ENCODE measurements at regions not wholly inside any gene's neighbourhood (a gene's known extent, or its start where the extent isn't known, plus 50 kb on each side); places are given as distances from the start of the nearest gene placed in this dataset.

GRCh38 chr5:8598356-8598755 is 729.4 kb downstream of the MTRR start:
- H3K27ac Mint-ChIP-seq (ENCODE audit: low read depth): no peak overlapping the region
- no peak overlapping the region for H3K4me3 Mint-ChIP-seq
- no peaks in the 10 kb centered on the region for H3K4me1 Mint-ChIP-seq
- no peaks in the 10 kb centered on the region for H3K27me3 Mint-ChIP-seq
- ATAC-seq (replicated peaks; ENCODE audit: extremely low read depth, poor library complexity, severe bottlenecking) (no peak), DNase-seq (ENCODE audit: low spot score in 2 of 2) (no peak)
- peaks cover 22% of the 10 kb centered on the region for H3K9me3 Mint-ChIP-seq
- peaks cover 2% of the 10 kb centered on the region for H3K36me3 Mint-ChIP-seq (ENCODE audit: insufficient read depth)

- Mint-ChIP-seq H3K27me3 (no peaks in the 10 kb centered on the region), H3K36me3 (ENCODE audit: insufficient read depth) (peaks cover 2% of the 10 kb centered on the region), H3K9me3 (peaks cover 22% of the 10 kb centered on the region), H3K27ac (ENCODE audit: low read depth) (no peak overlapping the region), H3K4me1 (no peaks in the 10 kb centered on the region), H3K4me3 (no peak overlapping the region)
- ATAC-seq (replicated peaks; ENCODE audit: extremely low read depth, poor library complexity, severe bottlenecking) (no peak), DNase-seq (ENCODE audit: low spot score in 2 of 2) (no peak)
Observed at GRCh38 chr5:8598996-8599395, 730.0 kb downstream of the MTRR start.

GRCh38 chr5:8600843-8601242 is 731.9 kb downstream of the MTRR start:
- no peaks in the 10 kb centered on the region for H3K4me1 Mint-ChIP-seq
- peaks cover 2% of the 10 kb centered on the region for H3K36me3 Mint-ChIP-seq (ENCODE audit: insufficient read depth)
- H3K27me3 Mint-ChIP-seq: no peaks in the 10 kb centered on the region
- no peak overlapping the region for H3K27ac Mint-ChIP-seq (ENCODE audit: low read depth)
- no peak for ATAC-seq (replicated peaks; ENCODE audit: extremely low read depth, poor library complexity, severe bottlenecking)
- peaks cover 19% of the 10 kb centered on the region for H3K9me3 Mint-ChIP-seq
- no peak overlapping the region for H3K4me3 Mint-ChIP-seq
- DNase-seq (ENCODE audit: low spot score in 2 of 2): no peak

DNA sequence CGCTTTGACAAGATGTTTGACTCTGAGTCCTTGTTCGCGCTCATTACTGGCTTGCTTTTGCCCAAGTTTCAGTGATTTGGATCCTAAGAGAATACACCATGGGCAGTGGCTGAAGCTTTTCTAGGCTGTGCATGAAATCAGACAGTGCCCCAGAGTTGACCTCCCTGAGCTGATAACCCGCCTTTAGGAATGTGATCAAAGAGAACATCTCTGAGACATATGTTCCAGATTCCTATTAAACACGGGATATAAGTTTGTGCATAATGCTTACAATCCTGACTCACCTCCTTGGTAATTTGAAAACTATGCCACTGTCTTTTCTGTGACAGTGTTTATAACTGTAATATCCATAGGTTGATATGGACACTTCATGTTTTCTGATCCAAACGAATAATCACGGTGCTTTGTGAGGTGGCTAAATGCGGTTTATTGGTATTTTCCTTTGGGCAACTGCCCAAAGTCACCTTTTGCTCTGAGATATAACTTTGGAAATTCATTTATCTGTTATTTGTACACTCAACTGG is 732.9 kb downstream of the MTRR start:
- no peaks in the 10 kb centered on the region for H3K27me3 Mint-ChIP-seq
- DNase-seq (ENCODE audit: low spot score in 2 of 2): no peak
- H3K9me3 Mint-ChIP-seq: peaks cover 13% of the 10 kb centered on the region
- no peak overlapping the region for H3K4me3 Mint-ChIP-seq
- H3K27ac Mint-ChIP-seq (ENCODE audit: low read depth): no peak overlapping the region
- peaks cover 2% of the 10 kb centered on the region for H3K36me3 Mint-ChIP-seq (ENCODE audit: insufficient read depth)
- ATAC-seq (replicated peaks; ENCODE audit: extremely low read depth, poor library complexity, severe bottlenecking): no peak
- no peaks in the 10 kb centered on the region for H3K4me1 Mint-ChIP-seq

DNA sequence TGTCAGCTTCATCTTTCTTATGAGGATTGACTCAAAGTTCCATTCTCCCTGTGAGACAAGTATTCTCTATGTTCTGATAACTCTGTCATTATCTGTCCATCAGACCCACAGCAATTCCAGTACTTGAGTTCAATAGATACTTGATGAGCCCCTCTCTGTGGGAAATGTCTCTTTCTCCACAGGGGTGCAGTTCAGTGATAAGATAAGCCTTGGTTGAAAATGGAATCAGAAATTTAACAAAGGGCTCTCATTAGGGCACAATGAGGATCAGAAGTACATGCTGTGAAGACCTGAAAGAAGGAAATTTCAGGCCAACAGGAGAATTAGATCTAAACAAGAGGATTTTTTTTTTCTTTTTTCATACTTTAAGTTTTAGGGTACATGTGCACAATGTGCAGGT is 737.3 kb downstream of the MTRR start:
- Mint-ChIP-seq H3K27ac (ENCODE audit: low read depth) (no peak overlapping the region), H3K4me3 (no peak overlapping the region), H3K27me3 (no peaks in the 10 kb centered on the region), H3K4me1 (no peaks in the 10 kb centered on the region), H3K36me3 (ENCODE audit: insufficient read depth) (no peaks in the 10 kb centered on the region), H3K9me3 (no peaks in the 10 kb centered on the region)
- no peak for ATAC-seq (replicated peaks; ENCODE audit: extremely low read depth, poor library complexity, severe bottlenecking)
- no peak for DNase-seq (ENCODE audit: low spot score in 2 of 2)

DNA sequence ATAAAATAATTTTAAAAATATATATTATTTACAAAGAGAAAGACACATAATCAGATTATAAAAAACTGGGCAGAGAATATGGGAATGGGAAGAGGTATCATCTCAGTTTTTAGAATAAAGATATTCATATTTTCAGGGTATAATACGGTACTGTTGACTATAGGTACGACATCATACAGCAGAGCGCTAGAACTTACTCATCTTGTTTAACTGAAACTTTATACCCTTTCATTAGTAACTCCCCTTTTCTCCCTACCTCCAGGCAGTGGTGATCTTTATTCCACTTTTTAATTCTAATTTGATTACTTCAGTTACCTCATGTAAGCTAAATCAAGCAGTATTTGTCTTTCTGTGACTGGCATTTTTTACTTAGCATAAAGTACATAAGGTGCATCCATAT is 742.1 kb downstream of the MTRR start:
- H3K36me3 Mint-ChIP-seq (ENCODE audit: insufficient read depth): no peaks in the 10 kb centered on the region
- H3K9me3 Mint-ChIP-seq: peaks cover 17% of the 10 kb centered on the region
- no peak for DNase-seq (ENCODE audit: low spot score in 2 of 2)
- H3K4me3 Mint-ChIP-seq: no peak overlapping the region
- no peaks in the 10 kb centered on the region for H3K4me1 Mint-ChIP-seq
- H3K27me3 Mint-ChIP-seq: no peaks in the 10 kb centered on the region
- no peak overlapping the region for H3K27ac Mint-ChIP-seq (ENCODE audit: low read depth)
- ATAC-seq (replicated peaks; ENCODE audit: extremely low read depth, poor library complexity, severe bottlenecking): no peak

GRCh38 chr5:8613078-8613685 is 744.2 kb downstream of the MTRR start:
- Mint-ChIP-seq H3K36me3 (ENCODE audit: insufficient read depth) (no peaks in the 10 kb centered on the region), H3K4me1 (no peaks in the 10 kb centered on the region), H3K27me3 (no peaks in the 10 kb centered on the region), H3K4me3 (no peak overlapping the region), H3K27ac (ENCODE audit: low read depth) (no peak overlapping the region), H3K9me3 (peaks cover 17% of the 10 kb centered on the region)
- ATAC-seq (replicated peaks; ENCODE audit: extremely low read depth, poor library complexity, severe bottlenecking): no peak
- no peak for DNase-seq (ENCODE audit: low spot score in 2 of 2)

DNA sequence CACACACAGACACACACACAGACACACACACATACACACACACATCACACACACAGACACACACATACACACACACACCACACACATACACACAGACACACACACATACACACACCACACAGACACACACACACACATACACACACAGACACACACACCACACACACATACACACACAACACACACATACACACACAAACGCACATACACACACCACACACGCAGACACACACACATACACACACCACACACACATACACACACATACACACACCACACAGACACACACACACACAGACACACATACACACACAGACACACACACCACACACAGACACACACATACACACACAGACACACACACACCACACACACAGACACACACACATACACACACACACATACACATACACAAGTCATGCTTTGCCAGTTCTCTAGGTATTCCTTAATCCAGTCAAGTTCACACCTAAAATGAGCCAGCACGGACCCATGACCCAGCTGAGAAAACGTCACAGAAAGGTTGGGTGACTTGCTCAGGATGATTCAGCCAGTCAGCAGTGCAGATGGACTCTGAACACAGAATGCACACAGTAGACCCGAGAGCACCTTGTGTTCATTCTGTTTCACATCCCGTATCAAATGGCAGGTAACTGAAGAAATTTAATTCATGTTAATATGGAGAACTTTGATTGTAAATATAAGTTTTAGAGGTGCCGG is 746.4 kb downstream of the MTRR start:
- H3K36me3 Mint-ChIP-seq (ENCODE audit: insufficient read depth): no peaks in the 10 kb centered on the region
- no peaks in the 10 kb centered on the region for H3K27me3 Mint-ChIP-seq
- DNase-seq (ENCODE audit: low spot score in 2 of 2): no peak
- no peaks in the 10 kb centered on the region for H3K4me1 Mint-ChIP-seq
- H3K27ac Mint-ChIP-seq (ENCODE audit: low read depth): no peak overlapping the region
- peaks cover 17% of the 10 kb centered on the region for H3K9me3 Mint-ChIP-seq
- ATAC-seq (replicated peaks; ENCODE audit: extremely low read depth, poor library complexity, severe bottlenecking): no peak
- no peak overlapping the region for H3K4me3 Mint-ChIP-seq

GRCh38 chr5:8628521-8628920 is 759.6 kb downstream of the MTRR start:
- no peaks in the 10 kb centered on the region for H3K27me3 Mint-ChIP-seq
- DNase-seq (ENCODE audit: low spot score in 2 of 2) (no peak), ATAC-seq (replicated peaks; ENCODE audit: extremely low read depth, poor library complexity, severe bottlenecking) (no peak)
- no peak overlapping the region for H3K4me3 Mint-ChIP-seq
- H3K36me3 Mint-ChIP-seq (ENCODE audit: insufficient read depth): no peaks in the 10 kb centered on the region
- no peak overlapping the region for H3K27ac Mint-ChIP-seq (ENCODE audit: low read depth)
- H3K4me1 Mint-ChIP-seq: no peaks in the 10 kb centered on the region
- H3K9me3 Mint-ChIP-seq: peaks cover 31% of the 10 kb centered on the region

- ATAC-seq (replicated peaks; ENCODE audit: extremely low read depth, poor library complexity, severe bottlenecking) (no peak), DNase-seq (ENCODE audit: low spot score in 2 of 2) (no peak)
- H3K27ac Mint-ChIP-seq (ENCODE audit: low read depth): no peak overlapping the region
- H3K4me1 Mint-ChIP-seq: no peaks in the 10 kb centered on the region
- peaks cover 20% of the 10 kb centered on the region for H3K9me3 Mint-ChIP-seq
- H3K36me3 Mint-ChIP-seq (ENCODE audit: insufficient read depth): no peaks in the 10 kb centered on the region
- H3K4me3 Mint-ChIP-seq: no peak overlapping the region
- no peaks in the 10 kb centered on the region for H3K27me3 Mint-ChIP-seq
Observed at GRCh38 chr5:8633259-8633658, 764.3 kb downstream of the MTRR start.

GRCh38 chr5:8633696-8634095 is 764.7 kb downstream of the MTRR start:
- Mint-ChIP-seq H3K4me3 (no peak overlapping the region), H3K36me3 (ENCODE audit: insufficient read depth) (no peaks in the 10 kb centered on the region), H3K9me3 (peaks cover 20% of the 10 kb centered on the region), H3K4me1 (no peaks in the 10 kb centered on the region), H3K27me3 (no peaks in the 10 kb centered on the region), H3K27ac (ENCODE audit: low read depth) (no peak overlapping the region)
- no peak for DNase-seq (ENCODE audit: low spot score in 2 of 2)
- ATAC-seq (replicated peaks; ENCODE audit: extremely low read depth, poor library complexity, severe bottlenecking): no peak

DNA sequence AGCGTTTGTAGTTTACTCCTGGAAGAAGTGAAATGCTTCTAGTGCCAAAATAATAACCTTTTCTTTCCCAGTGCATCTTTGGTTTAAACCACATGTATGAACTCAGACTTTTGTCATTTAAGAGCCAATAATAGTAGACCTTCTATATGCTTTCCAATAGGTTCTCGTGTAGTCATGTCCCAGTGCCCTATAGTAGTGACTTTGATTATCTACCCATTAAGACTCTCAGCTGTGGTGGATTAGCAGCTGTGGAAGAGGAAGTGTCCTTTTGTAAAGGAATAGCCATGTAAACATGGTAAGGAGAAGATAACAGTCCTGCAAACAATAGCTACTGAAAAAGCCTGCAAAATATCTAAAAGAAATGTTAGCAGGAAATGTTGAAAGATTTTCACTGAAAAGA is 765.3 kb downstream of the MTRR start:
- Mint-ChIP-seq H3K36me3 (ENCODE audit: insufficient read depth) (no peaks in the 10 kb centered on the region), H3K4me1 (no peaks in the 10 kb centered on the region), H3K4me3 (no peak overlapping the region), H3K27me3 (no peaks in the 10 kb centered on the region), H3K9me3 (peaks cover 20% of the 10 kb centered on the region), H3K27ac (ENCODE audit: low read depth) (no peak overlapping the region)
- no peak for DNase-seq (ENCODE audit: low spot score in 2 of 2)
- no peak for ATAC-seq (replicated peaks; ENCODE audit: extremely low read depth, poor library complexity, severe bottlenecking)

DNA sequence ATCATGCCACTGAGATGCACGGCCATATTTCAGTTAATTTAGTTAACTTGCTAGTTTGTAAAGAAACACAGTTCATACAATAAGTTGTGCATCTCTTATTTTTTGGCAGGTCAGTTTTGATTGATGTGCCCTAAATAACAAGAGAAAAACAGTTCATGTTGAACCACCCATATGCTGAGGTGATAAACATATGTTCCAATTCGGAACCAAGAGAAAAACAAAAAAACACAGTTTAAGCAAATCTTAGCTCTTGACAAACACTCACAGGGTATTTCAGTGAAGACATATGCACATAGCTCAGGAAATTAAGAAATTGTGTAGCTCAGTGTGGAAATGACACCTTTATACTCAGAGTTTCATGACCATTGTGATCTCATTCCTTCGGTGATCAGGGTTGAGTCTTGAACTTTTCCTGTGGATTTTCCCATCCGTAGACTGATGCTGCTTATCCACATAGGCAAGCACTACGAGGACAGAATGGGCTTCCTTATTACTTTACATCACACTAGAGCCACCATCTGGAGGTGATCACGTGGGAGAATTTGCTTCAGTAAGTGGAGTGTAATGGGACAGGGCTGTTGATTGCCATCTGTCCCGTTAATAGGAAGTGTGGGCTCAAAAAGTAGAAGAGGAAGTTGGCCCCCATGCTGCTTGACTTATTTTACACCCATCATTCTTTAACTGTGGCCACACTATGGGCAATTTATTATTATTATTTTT is 773.0 kb downstream of the MTRR start:
- ATAC-seq (replicated peaks; ENCODE audit: extremely low read depth, poor library complexity, severe bottlenecking) (no peak), DNase-seq (ENCODE audit: low spot score in 2 of 2) (no peak)
- no peaks in the 10 kb centered on the region for H3K27me3 Mint-ChIP-seq
- H3K27ac Mint-ChIP-seq (ENCODE audit: low read depth): no peak overlapping the region
- H3K4me3 Mint-ChIP-seq: no peak overlapping the region
- peaks cover 4% of the 10 kb centered on the region for H3K9me3 Mint-ChIP-seq
- H3K4me1 Mint-ChIP-seq: no peaks in the 10 kb centered on the region
- H3K36me3 Mint-ChIP-seq (ENCODE audit: insufficient read depth): no peaks in the 10 kb centered on the region
